A673 (cell line): ENCODE measurements at regions not wholly inside any gene's neighbourhood (a gene's known extent, or its start where the extent isn't known, plus 50 kb on each side); places are given as distances from the start of the nearest gene placed in this dataset.

ENCODE experiments used
- BruUV-seq: library from RNA; stranded (reverse); fragments of 400-500 nt; replicated peaks from 2 replicates; lab custom pipeline; 2021; lab: Mats Ljungman, UMichigan
- CTCF ChIA-PET: fragments of 300-600 bp; sonication (Branson Sonifier 250); formaldehyde crosslinking; loops from one replicate; lab custom pipeline; 2022; ENCODE audit warnings: antibody characterized with exemption; lab: Charles Lee
- POLR2A ChIA-PET: fragments of 300-600 bp; sonication (Branson Sonifier 250); formaldehyde crosslinking; loops from one replicate; lab custom pipeline; 2022; ENCODE audit warnings: antibody characterized with exemption; ENCODE audit not compliant: low non-redundant PET; lab: Charles Lee
- DNase-seq: peaks from one replicate; pipeline ENCODE4 v3.0.0-alpha.2; 2015; ENCODE audit warnings: low spot score
- H3K27ac ChIP-seq: fragments of 200-600 bp; sonication (generic); 2 replicates; pipeline ENCODE4 v1.5.1; 2016; ENCODE audit warnings: mixed run types, low read depth, mild to moderate bottlenecking, mixed read lengths, antibody characterized with exemption, low read length; ENCODE audit not compliant: poor library complexity, severe bottlenecking
- H3K27me3 ChIP-seq: fragments of 200-600 bp; sonication (generic); replicated peaks from 2 replicates; pipeline ENCODE4 v1.6.1; 2017; ENCODE audit warnings: mixed run types, low read depth, mild to moderate bottlenecking, mixed read lengths, antibody characterized with exemption, low read length; ENCODE audit not compliant: insufficient read depth, poor library complexity
- H3K36me3 ChIP-seq: fragments of 200-600 bp; sonication (generic); 2 replicates; pipeline ENCODE4 v1.6.1; 2016; ENCODE audit warnings: mixed run types, mild to moderate bottlenecking, mixed read lengths, antibody characterized with exemption, low read length; ENCODE audit not compliant: insufficient read depth, poor library complexity, severe bottlenecking
- H3K4me1 ChIP-seq: fragments of 200-600 bp; sonication (generic); 2 replicates; pipeline ENCODE4 v1.6.1; 2017; ENCODE audit warnings: mixed run types, mild to moderate bottlenecking, mixed read lengths, antibody characterized with exemption, low read length; ENCODE audit not compliant: insufficient read depth, poor library complexity, severe bottlenecking
- H3K4me3 ChIP-seq: fragments of 200-600 bp; sonication (generic); 2 replicates; pipeline ENCODE4 v1.5.1; 2016; ENCODE audit warnings: low read depth, mixed run types, mild to moderate bottlenecking, mixed read lengths, low read length; ENCODE audit not compliant: poor library complexity, severe bottlenecking
- H3K9me3 ChIP-seq: fragments of 200-600 bp; sonication (generic); 2 replicates; pipeline ENCODE4 v1.6.1; 2016; ENCODE audit warnings: mixed run types, low read depth, mild to moderate bottlenecking, mixed read lengths, antibody characterized with exemption, low read length; ENCODE audit not compliant: poor library complexity, severe bottlenecking
- EZH2 ChIP-seq: fragments of 200-600 bp; sonication (generic); IDR thresholded peaks from 2 replicates; pipeline ENCODE4 v1.6.1; 2017; ENCODE audit warnings: borderline replicate concordance, low read depth, mild to moderate bottlenecking, mixed read lengths, antibody characterized with exemption, low read length; ENCODE audit not compliant: poor library complexity, severe bottlenecking
- intact Hi-C: fragments of 100-400 bp; cut with micrococcal nuclease; formaldehyde crosslinking; loops from one replicate; pipeline ENCODE4 v1.10.0; 2022; ENCODE audit not compliant: unreplicated experiment
- TF ChIP-seq, protein P1 (sequence below): fragments of 300-800, 200-600 bp; sonication (generic); conservative IDR thresholded peaks from 2 replicates; pipeline ENCODE4 v1.5.1; 2017; ENCODE audit warnings: low read depth, mild to moderate bottlenecking, antibody characterized with exemption, low read length, moderate library complexity, mixed read lengths

DNA sequence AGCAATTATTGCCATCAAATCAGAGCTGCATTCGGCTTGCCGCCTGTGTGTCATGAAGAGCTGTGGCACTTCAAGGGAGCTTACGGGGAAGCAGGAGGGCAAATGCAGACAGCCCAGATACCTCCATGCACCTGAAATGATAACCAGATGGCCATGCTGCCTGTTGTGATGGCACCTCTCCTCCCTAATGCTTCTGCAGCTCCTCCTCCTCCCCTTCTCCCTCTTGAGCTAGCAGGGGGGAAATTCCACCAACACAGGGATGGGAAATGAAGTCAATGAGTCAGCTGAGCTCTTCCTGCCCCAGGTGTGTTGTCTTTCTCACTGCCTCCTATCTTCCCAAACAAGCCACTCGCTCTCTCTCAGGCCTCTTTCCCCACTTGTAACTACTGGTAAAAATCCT, 565.0 kb downstream of the BCOR start:
- Histone ChIP-seq H3K36me3 (no peaks in the 10 kb centered on the region), H3K4me3 (no peak overlapping the region), H3K27ac (no peak overlapping the region), H3K9me3 (no peaks in the 10 kb centered on the region), H3K27me3 (peaks cover 4% of the 10 kb centered on the region), H3K4me1 (no peaks in the 10 kb centered on the region)
- no peak for DNase-seq
- TF ChIP-seq, protein P1, sequence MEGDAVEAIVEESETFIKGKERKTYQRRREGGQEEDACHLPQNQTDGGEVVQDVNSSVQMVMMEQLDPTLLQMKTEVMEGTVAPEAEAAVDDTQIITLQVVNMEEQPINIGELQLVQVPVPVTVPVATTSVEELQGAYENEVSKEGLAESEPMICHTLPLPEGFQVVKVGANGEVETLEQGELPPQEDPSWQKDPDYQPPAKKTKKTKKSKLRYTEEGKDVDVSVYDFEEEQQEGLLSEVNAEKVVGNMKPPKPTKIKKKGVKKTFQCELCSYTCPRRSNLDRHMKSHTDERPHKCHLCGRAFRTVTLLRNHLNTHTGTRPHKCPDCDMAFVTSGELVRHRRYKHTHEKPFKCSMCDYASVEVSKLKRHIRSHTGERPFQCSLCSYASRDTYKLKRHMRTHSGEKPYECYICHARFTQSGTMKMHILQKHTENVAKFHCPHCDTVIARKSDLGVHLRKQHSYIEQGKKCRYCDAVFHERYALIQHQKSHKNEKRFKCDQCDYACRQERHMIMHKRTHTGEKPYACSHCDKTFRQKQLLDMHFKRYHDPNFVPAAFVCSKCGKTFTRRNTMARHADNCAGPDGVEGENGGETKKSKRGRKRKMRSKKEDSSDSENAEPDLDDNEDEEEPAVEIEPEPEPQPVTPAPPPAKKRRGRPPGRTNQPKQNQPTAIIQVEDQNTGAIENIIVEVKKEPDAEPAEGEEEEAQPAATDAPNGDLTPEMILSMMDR, result no peak
- TF ChIP-seq EZH2, result no peak
- CTCF ChIA-PET, result no interaction called here
- intact Hi-C loops, result no loop called here
- no TSS peak for BruUV-seq
- POLR2A ChIA-PET, result no interaction called here

DNA sequence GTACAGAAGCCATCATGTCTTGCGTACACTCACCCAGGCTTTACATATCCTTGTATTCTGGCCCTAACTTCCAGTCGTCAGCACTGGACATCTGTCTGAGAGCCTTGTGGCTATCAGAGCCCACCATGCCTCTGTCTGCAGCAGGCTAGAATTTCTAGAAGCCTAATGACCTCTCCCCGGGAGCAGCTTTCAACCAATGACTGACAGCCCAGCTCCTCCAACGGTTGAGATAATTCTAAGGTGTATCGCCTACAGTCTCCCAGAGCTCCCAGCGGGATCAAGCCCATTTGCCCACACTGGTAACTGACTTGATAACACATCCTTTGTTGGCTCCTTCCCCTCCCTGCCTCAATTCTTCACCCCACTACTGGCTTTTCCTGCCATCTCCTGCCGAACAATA, 562.8 kb downstream of the BCOR start:
- DNase-seq, result no peak
- Histone ChIP-seq H3K9me3 (no peaks in the 10 kb centered on the region), H3K4me3 (no peak overlapping the region), H3K27me3 (peaks cover 4% of the 10 kb centered on the region), H3K36me3 (no peaks in the 10 kb centered on the region), H3K4me1 (no peaks in the 10 kb centered on the region), H3K27ac (no peak overlapping the region)
- ChIA-PET POLR2A (no interaction called here), CTCF (no interaction called here)
- TF ChIP-seq, protein P1, result no peak
- TF ChIP-seq EZH2, result no peak
- BruUV-seq, result no TSS peak
- intact Hi-C loops, result no loop called here

DNA sequence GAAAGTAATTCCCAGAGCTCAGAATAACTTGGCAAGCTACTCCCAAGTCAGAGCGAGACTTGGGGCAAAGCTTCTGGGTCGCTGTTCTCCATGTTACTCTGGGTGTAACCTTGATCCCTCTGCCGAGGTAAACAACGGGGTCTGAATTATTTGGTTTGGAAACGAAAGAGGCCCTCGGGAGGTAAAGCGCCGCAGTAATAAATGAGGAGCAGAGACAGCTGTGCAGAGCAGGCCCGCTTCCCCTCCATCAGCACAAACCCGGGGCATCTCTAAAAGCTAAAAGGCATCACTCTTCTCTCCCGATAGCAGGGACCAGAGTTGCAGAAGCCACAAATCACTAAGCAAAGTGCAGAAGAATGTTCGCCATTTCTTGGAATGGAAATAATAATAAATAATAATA, 561.5 kb downstream of the BCOR start:
- no TSS peak for BruUV-seq
- no peak overlapping the region for H3K27ac ChIP-seq
- peaks cover 4% of the 10 kb centered on the region for H3K27me3 ChIP-seq
- no peaks in the 10 kb centered on the region for H3K9me3 ChIP-seq
- ChIA-PET CTCF (no interaction called here), POLR2A (interaction anchor here (0.7 kb wide), 1 partner anchor 158 kb away, joined by 3 read pairs; no protein-coding TSS in a partner anchor)
- TF ChIP-seq, protein P1, result no peak
- DNase-seq, result no peak
- intact Hi-C loops, result no loop called here
- no peaks in the 10 kb centered on the region for H3K4me1 ChIP-seq
- no peak overlapping the region for H3K4me3 ChIP-seq
- H3K36me3 ChIP-seq, result no peaks in the 10 kb centered on the region
